Naive thymus-derived CD4-positive, alpha-beta T cell (primary cell): ENCODE measurements at regions not wholly inside any gene's neighbourhood (a gene's known extent, or its start where the extent isn't known, plus 50 kb on each side); places are given as distances from the start of the nearest gene placed in this dataset.
A peak's percentile ranks its signal among the peaks of the same experiment; 100 is the strongest.

ENCODE experiments used
- ATAC-seq: fragments of 150-1000 bp; cut with Tn5 transposase; 2 replicates; pipeline ENCODE4 v1.10.0; 2021; ENCODE audit warnings: mild to moderate bottlenecking, moderate library complexity
- CTCF ChIA-PET: fragments of 350-600 bp; sonication (Branson Sonifier 250); formaldehyde crosslinking; loops from one replicate; lab custom pipeline; 2021; ENCODE audit warnings: antibody characterized with exemption; lab: Charles Lee
- POLR2A ChIA-PET: fragments of 350-600 bp; sonication (Branson Sonifier 250); formaldehyde crosslinking; loops from one replicate; lab custom pipeline; 2021; ENCODE audit warnings: antibody characterized with exemption, inconsistent platforms; lab: Charles Lee
- DNase-seq, 9 donors: peaks; one replicate each; pipeline versions ENCODE4 v3.0.0 to v3.0.0-alpha.2; 2020 to 2022; ENCODE audit warnings: mixed read lengths in 1 of 9
- H3K27ac ChIP-seq: one replicate; pipeline ENCODE4 v1.7.0; 2013; ENCODE audit warnings: mild to moderate bottlenecking, low read depth, low read length, moderate library complexity
- H3K27me3 ChIP-seq, 2 donors: one replicate each; pipeline ENCODE4 v1.7.0; 2013; ENCODE audit warnings: low read length in 2 of 2, mild to moderate bottlenecking in 2 of 2, moderate library complexity in 2 of 2; ENCODE audit not compliant: control insufficient read depth in 2 of 2, insufficient read depth in 2 of 2
- H3K36me3 ChIP-seq, 3 experiments: 1 replicate in 2 of 3; 2 replicates in 1 of 3; pipeline ENCODE4 v1.7.0; 2013; ENCODE audit warnings: low read length in 3 of 3, mild to moderate bottlenecking in 3 of 3, moderate library complexity in 1 of 3; ENCODE audit not compliant: insufficient read depth in 3 of 3, control insufficient read depth in 2 of 3
- H3K4me1 ChIP-seq, 2 donors: one replicate each; pipeline ENCODE4 v1.7.0; 2013; ENCODE audit warnings: low read length in 2 of 2, mild to moderate bottlenecking in 2 of 2, moderate library complexity in 1 of 2; ENCODE audit not compliant: control insufficient read depth in 2 of 2, insufficient read depth in 2 of 2
- H3K4me3 ChIP-seq: 2 replicates; pipeline ENCODE4 v1.7.0; 2013; ENCODE audit warnings: mild to moderate bottlenecking, low read length
- H3K9me3 ChIP-seq, 3 experiments: 1 replicate in 2 of 3; 2 replicates in 1 of 3; pipeline ENCODE4 v1.7.0; 2013; ENCODE audit warnings: low read length in 3 of 3; ENCODE audit not compliant: control insufficient read depth in 2 of 3
- H3K27ac Mint-ChIP-seq, 9 donors: one replicate each; pipeline ENCODE4 v1.8.0; 2020 to 2022; ENCODE audit warnings: mixed read lengths in 9 of 9, mild to moderate bottlenecking in 8 of 9, moderate library complexity in 5 of 9, inconsistent platforms in 2 of 9
- H3K27me3 Mint-ChIP-seq, 5 donors: one replicate each; pipeline ENCODE4 v1.8.0; 2021 to 2022; ENCODE audit warnings: mixed read lengths in 5 of 5, mild to moderate bottlenecking in 1 of 5
- H3K36me3 Mint-ChIP-seq, 5 donors: one replicate each; pipeline ENCODE4 v1.8.0; 2020 to 2022; ENCODE audit warnings: mixed read lengths in 5 of 5, mild to moderate bottlenecking in 3 of 5, inconsistent platforms in 1 of 5
- H3K4me1 Mint-ChIP-seq, 7 donors: one replicate each; pipeline ENCODE4 v1.8.0; 2020 to 2022; ENCODE audit warnings: mixed read lengths in 7 of 7, mild to moderate bottlenecking in 3 of 7, inconsistent platforms in 1 of 7
- H3K4me3 Mint-ChIP-seq, 10 donors: one replicate each; pipeline ENCODE4 v1.8.0; 2020 to 2022; ENCODE audit warnings: mild to moderate bottlenecking in 10 of 10, mixed read lengths in 10 of 10, moderate library complexity in 6 of 10, inconsistent platforms in 2 of 10
- H3K9me3 Mint-ChIP-seq, 11 donors: one replicate each; pipeline ENCODE4 v1.8.0; 2020 to 2022; ENCODE audit warnings: mixed read lengths in 11 of 11, mild to moderate bottlenecking in 4 of 11, inconsistent platforms in 1 of 11, moderate library complexity in 1 of 11
- intact Hi-C, 2 donors: fragments of 100-400 bp; cut with micrococcal nuclease; formaldehyde crosslinking; loops; one replicate each; pipeline ENCODE4 v1.15.1; 2023

GRCh38 chr7:1309996-1310395 lies 77.3 kb downstream of the UNCX start:
- DNase-seq (peak in 1 of 9 donors; percentile 1), ATAC-seq (no peak)
- Histone ChIP-seq H3K27me3 (no peaks in the 10 kb centered on the region), H3K4me1 (no peaks in the 10 kb centered on the region), H3K9me3 (no peaks in the 10 kb centered on the region), H3K36me3 (no peaks in the 10 kb centered on the region), H3K4me3 (no peak overlapping the region), H3K27ac (no peak overlapping the region)
- Mint-ChIP-seq H3K4me3 (no peak overlapping the region), H3K27me3 (peaks cover 0 to 14% (median 10%) of the 10 kb centered on the region in 5 donors), H3K9me3 (peaks cover 0 to 5% (median 0%) of the 10 kb centered on the region in 11 donors), H3K4me1 (no peaks in the 10 kb centered on the region), H3K27ac (no peak overlapping the region), H3K36me3 (peaks cover 0 to 3% (median 0%) of the 10 kb centered on the region in 5 donors)
- ChIA-PET POLR2A (no interaction called here), CTCF (no interaction called here)
- intact Hi-C loops, result no loop called here

GRCh38 chr7:1310936-1311335 lies 78.3 kb downstream of the UNCX start:
- H3K36me3 ChIP-seq, result no peaks in the 10 kb centered on the region
- POLR2A ChIA-PET, result no interaction called here
- peaks cover 0 to 3% (median 0%) of the 10 kb centered on the region in 5 donors for H3K36me3 Mint-ChIP-seq

GRCh38 chr7:1311406-1312135 lies 78.9 kb downstream of the UNCX start:
- peaks cover 0 to 5% (median 0%) of the 10 kb centered on the region in 11 donors for H3K9me3 Mint-ChIP-seq
- H3K4me1 ChIP-seq, result no peaks in the 10 kb centered on the region
- CTCF ChIA-PET, result no interaction called here

More at GRCh38 chr7:1310936-1311335, 78.3 kb downstream of the UNCX start:
- H3K27ac ChIP-seq, result no peak overlapping the region
- DNase-seq, result no peak
- H3K4me3 ChIP-seq, result no peak overlapping the region
- no peaks in the 10 kb centered on the region for H3K27me3 ChIP-seq
- Mint-ChIP-seq H3K9me3 (peaks cover 0 to 5% (median 0%) of the 10 kb centered on the region in 11 donors), H3K4me1 (no peaks in the 10 kb centered on the region), H3K27ac (no peak overlapping the region), H3K4me3 (no peak overlapping the region), H3K27me3 (peaks cover 0 to 14% (median 6%) of the 10 kb centered on the region in 5 donors)
- CTCF ChIA-PET, result no interaction called here
- no peak for ATAC-seq
- intact Hi-C loops, result no loop called here
- H3K4me1 ChIP-seq, result no peaks in the 10 kb centered on the region
- no peaks in the 10 kb centered on the region for H3K9me3 ChIP-seq

GRCh38 chr7:1312136-1313070 lies 79.7 kb downstream of the UNCX start:
- DNase-seq, result peak in 1 of 9 donors; percentile 5
- Mint-ChIP-seq H3K27ac (no peak overlapping the region), H3K9me3 (peaks cover 0 to 5% (median 0%) of the 10 kb centered on the region in 11 donors), H3K27me3 (peaks cover 0 to 7% (median 0%) of the 10 kb centered on the region in 5 donors), H3K4me1 (no peaks in the 10 kb centered on the region), H3K36me3 (peaks cover 0 to 3% (median 0%) of the 10 kb centered on the region in 5 donors), H3K4me3 (no peak overlapping the region)
- no peak overlapping the region for H3K27ac ChIP-seq
- H3K4me1 ChIP-seq, result no peaks in the 10 kb centered on the region
- H3K4me3 ChIP-seq, result no peak overlapping the region
- ATAC-seq, result peak; percentile 29
- no peaks in the 10 kb centered on the region for H3K9me3 ChIP-seq
- CTCF ChIA-PET, result no interaction called here
- intact Hi-C loops, result no loop called here
- H3K27me3 ChIP-seq, result no peaks in the 10 kb centered on the region
- POLR2A ChIA-PET, result no interaction called here
- H3K36me3 ChIP-seq, result no peaks in the 10 kb centered on the region

More at GRCh38 chr7:1311406-1312135, 78.9 kb downstream of the UNCX start:
- POLR2A ChIA-PET, result no interaction called here
- intact Hi-C loops, result no loop called here
- Mint-ChIP-seq H3K36me3 (peaks cover 0 to 3% (median 0%) of the 10 kb centered on the region in 5 donors), H3K27me3 (peaks cover 0 to 11% (median 3%) of the 10 kb centered on the region in 5 donors), H3K4me3 (no peak overlapping the region), H3K27ac (no peak overlapping the region), H3K4me1 (no peaks in the 10 kb centered on the region)
- DNase-seq, result peak in 1 of 9 donors; percentile 1
- Histone ChIP-seq H3K36me3 (no peaks in the 10 kb centered on the region), H3K9me3 (no peaks in the 10 kb centered on the region), H3K4me3 (no peak overlapping the region), H3K27me3 (no peaks in the 10 kb centered on the region), H3K27ac (no peak overlapping the region)
- no peak for ATAC-seq

- Mint-ChIP-seq H3K4me3 (no peak overlapping the region), H3K4me1 (no peaks in the 10 kb centered on the region), H3K27ac (no peak overlapping the region), H3K27me3 (peaks cover 0 to 5% (median 0%) of the 10 kb centered on the region in 5 donors), H3K9me3 (peaks cover 0 to 2% (median 0%) of the 10 kb centered on the region in 11 donors), H3K36me3 (no peaks in the 10 kb centered on the region)
- Histone ChIP-seq H3K27me3 (no peaks in the 10 kb centered on the region), H3K9me3 (no peaks in the 10 kb centered on the region), H3K27ac (no peak overlapping the region), H3K4me3 (no peak overlapping the region), H3K36me3 (no peaks in the 10 kb centered on the region), H3K4me1 (no peaks in the 10 kb centered on the region)
- DNase-seq (no peak), ATAC-seq (no peak)
- POLR2A ChIA-PET, result no interaction called here
- intact Hi-C loops, result no loop called here
- CTCF ChIA-PET, result no interaction called here
Measured at GRCh38 chr7:1313613-1314012, 80.9 kb downstream of the UNCX start.

- Mint-ChIP-seq H3K4me3 (no peak overlapping the region), H3K4me1 (no peaks in the 10 kb centered on the region), H3K27ac (no peak overlapping the region), H3K27me3 (peaks cover 0 to 8% (median 0%) of the 10 kb centered on the region in 5 donors), H3K36me3 (no peaks in the 10 kb centered on the region), H3K9me3 (peaks cover 0 to 2% (median 0%) of the 10 kb centered on the region in 11 donors)
- no peak overlapping the region for H3K27ac ChIP-seq
- H3K27me3 ChIP-seq, result no peaks in the 10 kb centered on the region
- ChIA-PET CTCF (no interaction called here), POLR2A (no interaction called here)
- no peaks in the 10 kb centered on the region for H3K36me3 ChIP-seq
- intact Hi-C loops, result no loop called here
- H3K4me3 ChIP-seq, result no peak overlapping the region
- ATAC-seq (no peak), DNase-seq (no peak)
- no peaks in the 10 kb centered on the region for H3K4me1 ChIP-seq
- no peaks in the 10 kb centered on the region for H3K9me3 ChIP-seq
Measured at GRCh38 chr7:1314021-1314907, 81.6 kb downstream of the UNCX start.
